Stimulated activated CD8-positive, alpha-beta memory T cell treated with anti-CD3 and anti-CD28 coated beads, Interleukin-4, amount 100 ng/mL, for 48 hours (primary cell): ENCODE measurements at regions not wholly inside any gene's neighbourhood (a gene's known extent, or its start where the extent isn't known, plus 50 kb on each side); places are given as distances from the start of the nearest gene placed in this dataset.
"Not testable (repeated sequence)": the region's sequence is repeated elsewhere in the genome, so short reads cannot be mapped to it uniquely, and the experiment has no call there.

Source experiments
- DNase-seq: peaks from one replicate; pipeline ENCODE4 v3.0.0-alpha.2; 2020

- DNase-seq: no peak
Observed at GRCh38 chr17:13874134-13874533, 195.2 kb upstream of the COX10 start.

- no peak for DNase-seq
Observed at GRCh38 chr17:13874817-13875216, 194.5 kb upstream of the COX10 start.

DNA sequence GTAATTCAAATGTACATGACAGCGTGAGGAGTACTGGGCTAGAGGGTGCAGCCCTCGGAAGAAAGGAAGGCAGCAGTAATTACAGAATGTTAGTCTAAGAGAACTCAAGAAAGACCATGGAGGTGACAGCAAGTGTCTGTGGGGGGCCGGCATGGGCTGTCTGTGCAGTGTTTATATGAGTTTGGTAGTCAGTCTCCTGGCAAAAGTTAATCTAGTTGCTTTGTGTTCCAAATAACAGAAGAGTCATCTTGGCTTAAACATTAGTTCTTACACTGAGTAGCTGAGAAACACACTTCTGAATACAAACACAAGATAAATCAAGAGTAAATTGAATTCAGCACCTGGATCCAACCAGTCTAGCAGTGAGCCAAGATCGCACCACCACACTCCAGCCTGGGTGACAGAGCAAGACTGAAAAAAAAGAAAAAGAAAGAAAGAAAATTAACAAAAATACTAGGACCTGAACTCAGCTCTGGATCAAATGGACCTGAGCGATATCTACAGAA is 189.3 kb upstream of the COX10 start:
- no peak for DNase-seq

DNA sequence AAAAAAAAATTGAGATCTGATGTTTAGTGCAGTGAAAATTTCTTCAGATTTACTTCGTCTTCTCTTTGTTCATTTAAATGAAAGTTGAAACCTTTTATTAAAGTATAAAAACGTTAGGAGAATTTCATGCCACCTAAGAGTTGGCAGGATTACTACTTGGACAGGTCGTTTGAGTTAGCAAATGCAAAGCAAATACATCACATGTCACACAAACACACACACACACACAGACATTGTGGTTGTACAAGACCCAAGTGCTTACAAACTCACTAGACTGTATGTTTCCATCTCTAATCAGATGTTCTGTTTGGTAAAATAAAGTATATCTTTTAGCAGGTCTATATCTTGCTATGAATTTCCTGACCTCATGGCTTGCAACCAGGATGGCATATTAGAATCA is 185.6 kb upstream of the COX10 start:
- DNase-seq: no peak

GRCh38 chr17:13884347-13884746 is 185.0 kb upstream of the COX10 start:
- no peak for DNase-seq

DNA sequence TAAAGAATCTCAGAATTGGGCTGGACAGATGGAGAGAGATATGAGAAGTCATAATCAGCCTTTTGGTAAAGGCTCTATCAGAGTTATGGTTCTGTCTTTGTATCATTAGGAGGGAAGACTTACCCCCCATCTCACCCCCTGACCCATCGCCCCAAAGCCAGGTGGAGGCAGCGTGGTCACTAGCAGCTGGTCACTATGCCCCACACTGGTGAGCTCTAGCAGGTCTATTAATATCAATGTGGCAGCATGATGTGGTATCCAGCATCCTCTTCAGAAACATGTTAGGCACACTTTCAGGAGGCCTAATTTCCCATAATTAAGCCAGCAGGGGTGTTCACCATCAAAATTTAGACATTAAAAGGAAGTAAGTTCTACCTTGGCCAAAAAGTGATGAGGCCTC is 183.8 kb upstream of the COX10 start:
- DNase-seq: no peak

- DNase-seq: no peak
Observed at GRCh38 chr17:13885953-13886889, 183.1 kb upstream of the COX10 start.

GRCh38 chr17:13888056-13888609 is 181.2 kb upstream of the COX10 start:
- DNase-seq: no peak

DNA sequence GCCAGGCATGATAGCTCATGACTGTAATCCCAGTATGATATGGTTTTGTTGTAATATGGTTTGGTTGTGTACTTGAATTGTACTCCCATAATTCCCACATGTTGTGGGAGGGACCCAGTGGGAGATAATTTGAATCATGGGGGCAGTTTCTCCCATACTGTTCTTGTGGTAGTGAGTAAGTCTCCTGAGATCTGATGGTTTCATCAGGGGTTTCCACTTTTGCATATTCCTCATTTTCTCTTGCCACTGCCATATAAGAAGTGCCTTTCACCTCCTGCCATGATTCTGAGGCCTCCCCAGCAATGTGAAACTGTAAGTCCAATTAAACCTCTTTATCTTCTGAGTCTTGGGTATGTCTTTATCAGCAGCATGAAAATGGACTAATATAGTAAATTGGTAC is 160.3 kb upstream of the COX10 start:
- not testable (repeated sequence) for DNase-seq

DNA sequence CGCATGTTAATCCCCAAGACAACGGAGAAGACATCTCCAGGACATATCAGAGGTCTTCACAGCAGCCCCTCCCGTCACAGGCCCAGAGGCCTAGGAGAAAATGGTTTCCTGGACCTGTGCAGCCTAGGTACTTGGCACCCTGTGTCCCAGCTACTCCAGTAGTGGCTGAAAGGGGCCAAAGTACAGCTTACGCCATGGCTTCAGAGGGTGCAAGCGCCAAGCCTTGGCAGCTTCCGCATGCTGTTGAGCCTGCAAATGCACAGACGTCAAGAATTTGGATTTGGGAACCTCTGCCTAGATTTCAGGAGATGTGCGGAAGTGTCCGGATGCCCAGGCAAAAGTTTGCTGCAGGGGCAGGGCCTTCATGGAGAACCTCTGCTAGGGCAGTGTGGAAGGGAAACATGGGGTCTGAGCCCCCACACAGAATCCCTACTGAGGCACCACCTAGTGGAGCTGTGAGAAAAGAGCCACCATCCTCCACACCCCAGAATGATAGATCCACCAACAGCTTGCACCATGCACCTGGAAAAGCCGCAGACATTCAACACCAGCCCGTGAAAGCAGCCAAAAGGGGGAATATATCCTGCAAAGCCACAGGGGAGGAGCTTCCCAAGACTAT is 159.3 kb upstream of the COX10 start:
- no peak for DNase-seq

- no peak for DNase-seq
Observed at GRCh38 chr17:13917634-13918033, 151.7 kb upstream of the COX10 start.

- no peak for DNase-seq
Observed at GRCh38 chr17:13918247-13918646, 151.1 kb upstream of the COX10 start.

- DNase-seq: no peak
Observed at GRCh38 chr17:13919818-13920217, 149.5 kb upstream of the COX10 start.

- DNase-seq: no peak
Observed at GRCh38 chr17:13920413-13920812, 148.9 kb upstream of the COX10 start.

- no peak for DNase-seq
Observed at GRCh38 chr17:13921841-13922776, 147.2 kb upstream of the COX10 start.

DNA sequence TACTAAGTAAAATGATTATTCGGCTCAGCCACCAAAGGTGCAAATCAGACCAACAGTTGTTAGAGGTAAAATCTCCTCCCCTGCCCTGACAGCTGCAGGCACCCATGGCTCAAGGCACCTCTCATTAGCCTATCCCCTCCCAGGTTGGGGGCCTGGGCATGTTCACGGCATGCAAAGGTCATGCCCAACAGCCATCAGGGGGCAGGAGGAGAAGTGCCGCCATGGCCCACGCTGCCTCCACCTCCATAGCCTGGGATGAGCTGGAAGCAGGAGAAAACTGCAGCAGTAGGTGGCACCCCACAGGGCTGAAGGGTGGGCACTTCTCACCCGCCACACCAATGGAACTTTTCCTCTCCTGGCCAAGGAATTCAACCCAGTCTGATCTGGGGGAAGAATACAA is 146.4 kb upstream of the COX10 start:
- no peak for DNase-seq

GRCh38 chr17:13925579-13925978 is 143.7 kb upstream of the COX10 start:
- no peak for DNase-seq

DNA sequence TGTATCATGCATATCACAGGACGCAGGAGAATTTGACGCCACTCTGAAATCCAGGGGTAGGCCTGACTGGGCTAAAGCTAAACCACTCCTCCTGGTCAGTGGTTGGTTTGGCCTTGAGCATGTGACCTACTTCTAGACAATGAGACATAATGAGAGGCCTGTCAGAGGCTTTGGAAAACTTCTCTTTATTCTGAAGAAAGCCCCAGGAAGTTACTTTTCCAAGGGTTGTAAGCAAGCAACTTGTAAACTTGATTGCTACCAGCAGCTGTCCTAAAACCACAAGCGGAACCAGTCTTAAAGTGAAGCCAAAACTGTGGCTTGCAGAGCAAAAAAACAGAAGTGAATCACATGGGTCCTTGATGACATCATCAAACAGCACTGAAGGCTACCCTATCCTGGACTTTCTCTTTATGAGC is 138.2 kb upstream of the COX10 start:
- DNase-seq: no peak

GRCh38 chr17:13931800-13932460 is 137.4 kb upstream of the COX10 start:
- no peak for DNase-seq

DNA sequence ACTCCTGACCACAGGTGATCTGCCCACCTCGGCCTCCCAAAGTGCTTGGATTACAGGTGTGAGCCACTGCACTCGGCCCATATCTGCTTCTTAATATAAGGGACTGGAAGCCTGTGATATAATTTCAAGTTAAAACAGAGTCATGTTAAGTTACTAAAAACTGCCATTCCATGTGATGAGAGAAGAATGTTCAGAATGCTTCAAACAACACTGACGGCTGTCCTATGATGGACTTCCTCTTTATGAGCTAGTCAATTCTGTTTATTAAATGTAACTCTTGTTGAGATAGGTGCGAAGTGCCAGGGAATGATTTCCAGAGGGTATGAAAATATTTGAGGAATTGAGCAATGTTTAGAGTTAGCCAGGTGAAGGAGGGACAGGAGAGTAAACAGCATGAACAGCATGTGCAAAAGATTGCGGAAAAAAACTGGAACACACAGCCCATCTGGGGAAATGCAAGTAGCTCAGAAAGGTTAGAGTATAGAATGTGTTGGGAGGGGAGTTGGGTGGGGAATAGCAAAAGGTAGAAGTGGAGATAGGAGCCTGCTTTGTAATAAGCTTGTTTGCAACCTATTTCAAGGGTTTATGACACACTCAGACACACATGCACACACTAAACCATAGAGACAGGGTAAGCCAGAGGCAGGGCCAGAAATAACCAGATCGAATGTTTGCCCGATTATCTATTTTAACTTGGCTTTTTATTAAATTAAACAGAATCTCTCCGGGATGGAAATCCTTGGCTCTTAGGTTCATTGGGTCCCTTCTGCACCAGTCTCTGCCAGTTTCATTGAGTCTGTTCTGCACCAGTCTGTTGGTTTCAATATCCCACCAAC is 135.6 kb upstream of the COX10 start:
- no peak for DNase-seq

DNA sequence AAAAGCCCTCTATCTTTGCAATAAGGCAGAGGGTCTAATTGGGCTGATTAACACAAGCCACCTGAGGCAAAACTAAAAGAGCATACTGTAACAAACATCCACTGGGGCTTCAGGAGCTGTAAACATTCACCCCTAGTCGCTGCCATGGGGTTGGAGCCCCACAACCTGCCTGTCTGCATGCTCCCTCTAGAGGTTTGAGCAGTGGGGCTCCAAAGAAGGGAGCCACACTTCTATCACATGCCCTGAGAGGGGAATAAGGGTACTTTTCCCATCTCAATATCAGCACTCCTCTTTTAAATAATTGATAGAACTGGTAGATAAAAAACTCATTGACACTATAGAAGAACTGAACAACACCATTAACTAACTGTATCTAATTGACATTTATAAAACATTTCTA is 130.1 kb upstream of the COX10 start:
- DNase-seq: no peak
